Anterior cingulate cortex (tissue), 58 donors: ENCODE measurements at regions not wholly inside any gene's neighbourhood (a gene's known extent, or its start where the extent isn't known, plus 50 kb on each side); places are given as distances from the start of the nearest gene placed in this dataset.

Experiments
- DNase-seq, 58 donors: peaks; one replicate each; lab custom pipeline; 2025; lab: John Stamatoyannopoulos, UW

- DNase-seq, result no peak
Measured at GRCh38 chr1:112040891-112041740, 51.6 kb upstream of the KCND3 start.

- DNase-seq, result no peak
Measured at GRCh38 chr1:112043901-112044300, 54.4 kb upstream of the KCND3 start.

- DNase-seq, result no peak
Measured at GRCh38 chr1:112044745-112045144, 55.3 kb upstream of the KCND3 start.

DNA sequence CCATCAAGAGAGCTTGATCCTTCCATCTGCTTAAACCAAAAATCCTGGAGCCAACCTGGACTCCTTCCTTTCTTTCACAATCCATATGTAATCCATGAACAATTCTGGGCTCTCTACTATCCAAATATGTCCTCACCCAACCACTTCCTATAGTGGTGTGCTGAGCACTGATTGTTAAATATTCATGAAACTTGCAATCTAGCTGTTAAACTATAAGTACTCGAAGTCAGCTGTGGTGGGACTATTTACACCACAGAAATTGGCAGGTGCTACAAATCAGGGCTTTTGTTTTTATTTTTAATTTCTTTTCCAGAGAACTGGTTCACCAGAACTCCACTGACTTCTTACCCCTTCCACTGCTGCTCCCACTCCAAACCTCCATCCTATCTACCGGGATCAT lies 57.2 kb upstream of the KCND3 start:
- DNase-seq, result no peak

- DNase-seq, result no peak
Measured at GRCh38 chr1:112048421-112048820, 59.0 kb upstream of the KCND3 start.

DNA sequence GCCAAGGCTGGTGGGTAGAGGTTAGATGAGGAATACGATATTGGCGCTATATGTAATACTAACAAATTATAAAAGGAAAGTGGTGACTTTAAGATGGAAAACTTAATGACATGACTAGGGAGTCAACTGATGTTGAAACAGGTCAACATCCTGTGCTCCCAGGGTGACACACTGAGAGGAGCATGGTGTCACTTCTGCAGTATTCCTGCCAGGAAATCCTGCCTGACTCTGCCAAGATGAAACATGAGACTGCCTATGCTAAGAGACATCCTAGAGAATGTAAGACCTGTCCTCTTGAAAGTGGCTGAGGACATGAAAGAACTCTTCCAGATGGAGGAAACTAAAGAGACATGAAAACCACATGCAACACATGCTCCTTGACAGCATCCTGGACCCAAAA lies 65.0 kb upstream of the KCND3 start:
- no peak for DNase-seq

DNA sequence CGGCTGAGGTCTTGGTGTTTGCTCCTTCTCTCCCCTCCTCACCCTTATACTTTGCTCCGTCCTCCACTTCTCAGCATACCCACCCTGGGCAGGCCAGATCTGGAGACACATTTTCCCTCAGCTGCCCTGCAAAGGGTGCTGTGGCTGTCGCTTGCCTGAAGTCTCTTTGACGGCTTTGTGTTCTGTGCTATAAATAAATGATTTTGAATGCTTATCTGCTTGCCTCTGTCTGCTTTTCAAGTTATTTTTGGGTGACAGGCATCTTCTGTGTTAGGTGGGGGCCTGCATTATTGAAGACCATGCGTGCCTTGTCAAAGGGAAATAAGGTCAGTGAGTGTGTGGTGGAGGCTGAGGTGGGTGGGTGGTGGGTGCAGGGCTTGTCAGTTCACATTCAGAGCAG lies 66.9 kb upstream of the KCND3 start:
- DNase-seq, result no peak

- DNase-seq, result no peak
Measured at GRCh38 chr1:112057736-112058135, 68.3 kb upstream of the KCND3 start.

DNA sequence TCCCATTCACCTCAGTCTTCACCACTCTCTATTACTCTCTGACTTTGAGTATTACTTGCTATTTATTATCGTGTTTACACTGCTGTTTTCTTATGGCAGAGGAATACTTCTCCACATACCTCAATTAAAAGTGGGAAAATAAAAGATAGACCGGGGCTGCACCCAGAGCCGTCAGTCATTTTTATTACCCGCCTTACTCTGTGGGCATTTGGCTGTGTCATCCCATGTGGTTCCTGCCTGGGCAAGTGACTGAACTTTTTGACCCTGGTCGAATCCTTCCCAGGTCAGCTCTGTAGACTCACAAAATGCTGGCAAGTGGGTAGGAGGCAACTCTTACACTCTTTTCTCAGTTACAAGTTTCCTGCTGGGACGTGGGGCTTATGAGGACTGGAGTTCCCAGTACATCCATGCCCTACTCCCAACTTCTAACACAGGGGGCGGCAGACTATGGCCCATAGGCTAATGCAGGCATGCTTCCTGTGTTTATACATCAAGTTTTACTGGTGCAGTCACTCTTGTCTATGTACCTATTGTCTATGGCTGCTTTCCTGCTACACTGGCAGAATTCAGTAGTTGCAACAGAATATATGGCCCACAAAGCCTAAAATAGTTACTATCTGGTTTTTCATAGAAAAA lies 69.5 kb upstream of the KCND3 start:
- no peak for DNase-seq

- DNase-seq, result no peak
Measured at GRCh38 chr1:112059679-112060078, 70.2 kb upstream of the KCND3 start.

GRCh38 chr1:112060261-112060660 lies 70.8 kb upstream of the KCND3 start:
- DNase-seq, result no peak

DNA sequence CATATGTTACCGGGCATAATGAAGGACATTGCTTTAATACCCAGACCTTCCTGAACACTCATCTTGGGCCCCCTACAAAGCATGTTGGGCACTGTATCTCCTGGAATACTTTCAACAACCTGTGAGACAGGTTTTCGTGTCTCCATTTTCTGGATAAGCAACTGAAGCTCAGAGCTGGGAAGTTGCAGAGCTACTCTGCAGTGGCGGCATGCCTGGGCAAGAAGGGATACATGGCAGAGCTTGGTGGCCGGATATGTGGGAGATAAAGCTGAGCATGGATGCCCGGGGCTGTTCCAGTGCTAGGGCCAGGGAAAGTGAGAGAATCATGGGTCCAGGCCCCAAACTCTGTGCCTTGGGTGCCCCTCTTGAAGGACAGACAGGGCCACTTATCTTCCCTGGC lies 71.6 kb upstream of the KCND3 start:
- DNase-seq, result no peak

GRCh38 chr1:112061901-112062320 lies 72.4 kb upstream of the KCND3 start:
- DNase-seq, result no peak

GRCh38 chr1:112063781-112064728 lies 74.6 kb upstream of the KCND3 start:
- no peak for DNase-seq

GRCh38 chr1:112067989-112068388 lies 78.5 kb upstream of the KCND3 start:
- DNase-seq, result no peak

GRCh38 chr1:112070677-112071076 lies 81.2 kb upstream of the KCND3 start:
- no peak for DNase-seq

DNA sequence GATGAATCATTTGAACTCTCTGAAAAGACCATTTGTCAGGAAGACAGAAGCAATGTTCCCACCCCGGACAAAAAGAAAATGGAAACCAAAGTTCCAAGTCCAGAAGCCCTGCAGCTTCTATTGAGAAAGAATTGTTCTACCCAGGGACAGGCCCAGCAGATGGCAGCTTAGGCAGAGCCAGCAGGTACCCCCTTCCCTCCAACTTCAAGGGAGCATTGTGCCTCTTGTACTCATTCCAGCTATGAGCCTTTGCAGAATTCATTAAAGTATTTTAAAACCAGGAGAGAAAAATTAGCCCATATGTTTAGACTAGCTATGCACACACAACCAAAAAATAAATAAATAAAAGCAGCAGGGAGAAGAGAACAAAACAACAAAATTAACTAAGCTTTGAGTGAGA lies 85.2 kb upstream of the KCND3 start:
- DNase-seq, result no peak

DNA sequence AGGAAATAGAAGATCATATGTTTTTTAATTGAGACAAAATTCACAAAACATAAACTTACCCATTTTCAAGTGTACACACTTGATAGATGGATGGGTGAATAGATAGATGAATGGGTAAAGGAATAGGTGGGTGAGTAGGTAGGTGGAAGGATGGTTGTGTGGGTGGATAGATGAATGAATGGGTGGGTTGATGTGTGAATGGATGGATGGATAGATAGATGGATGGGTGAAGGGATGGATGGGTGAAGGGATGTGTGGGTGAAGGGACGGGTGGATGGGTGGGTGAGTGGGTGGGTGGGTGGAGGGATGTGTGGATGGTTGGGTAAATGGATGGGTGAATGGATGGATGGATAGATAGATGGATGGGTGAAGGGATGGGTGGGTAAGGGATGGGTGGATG lies 86.1 kb upstream of the KCND3 start:
- DNase-seq, result no peak

DNA sequence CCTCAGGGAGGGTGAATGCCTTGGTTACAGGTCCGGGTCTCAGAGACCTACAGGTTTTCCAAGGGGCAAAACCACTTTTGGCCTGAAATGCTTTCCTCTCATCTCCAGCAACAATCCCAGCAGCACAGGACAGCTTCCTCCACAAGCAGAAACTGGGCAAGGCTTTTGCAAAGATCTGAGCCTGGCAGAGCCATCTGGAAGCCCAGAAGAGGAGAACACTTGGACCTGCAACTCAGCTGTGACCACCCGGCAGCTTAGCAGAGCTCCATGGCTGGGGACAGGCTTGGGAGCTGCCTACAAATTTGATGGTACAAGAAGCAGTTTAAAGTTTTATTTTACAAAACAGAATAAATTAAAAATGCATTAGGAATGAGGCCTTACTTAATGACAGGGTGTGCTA lies 90.0 kb upstream of the KCND3 start:
- no peak for DNase-seq

GRCh38 chr1:112083487-112083886 lies 94.0 kb upstream of the KCND3 start:
- DNase-seq, result no peak
